HG03442 (cell line): ENCODE measurements at regions not wholly inside any gene's neighbourhood (a gene's known extent, or its start where the extent isn't known, plus 50 kb on each side); places are given as distances from the start of the nearest gene placed in this dataset.

Experiments used
- ATAC-seq: cut with Tn5 transposase; IDR thresholded peaks from one replicate; pipeline ENCODE4 v1.9.1; 2021; ENCODE audit warnings: mild to moderate bottlenecking, moderate library complexity; ENCODE audit not compliant: unreplicated experiment

GRCh38 chr13:106302843-106303242, 232.6 kb downstream of the EFNB2 start:
- ATAC-seq: no peak

GRCh38 chr13:106302011-106302410, 233.5 kb downstream of the EFNB2 start:
- no peak for ATAC-seq

GRCh38 chr13:106299621-106300020, 235.8 kb downstream of the EFNB2 start:
- no peak for ATAC-seq

DNA sequence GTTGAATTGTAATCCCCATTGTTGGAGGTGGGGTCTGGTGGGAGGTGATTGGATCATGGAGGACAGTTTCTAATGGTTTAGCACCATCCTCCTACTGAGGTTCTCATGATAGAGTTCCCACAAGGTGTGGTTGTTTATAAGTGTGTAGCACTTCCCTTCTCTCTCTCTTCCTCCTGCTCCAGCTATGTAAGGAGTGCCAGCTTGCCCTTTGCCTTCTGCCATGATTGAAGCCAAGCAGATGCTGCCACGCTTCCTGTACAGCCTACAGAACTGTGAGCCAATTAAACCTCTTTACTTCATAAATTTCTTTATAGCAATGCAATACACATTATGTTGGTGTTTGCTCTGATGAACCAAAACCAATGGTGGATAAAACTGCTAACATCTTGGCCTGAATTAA, 238.2 kb downstream of the EFNB2 start:
- no peak for ATAC-seq

DNA sequence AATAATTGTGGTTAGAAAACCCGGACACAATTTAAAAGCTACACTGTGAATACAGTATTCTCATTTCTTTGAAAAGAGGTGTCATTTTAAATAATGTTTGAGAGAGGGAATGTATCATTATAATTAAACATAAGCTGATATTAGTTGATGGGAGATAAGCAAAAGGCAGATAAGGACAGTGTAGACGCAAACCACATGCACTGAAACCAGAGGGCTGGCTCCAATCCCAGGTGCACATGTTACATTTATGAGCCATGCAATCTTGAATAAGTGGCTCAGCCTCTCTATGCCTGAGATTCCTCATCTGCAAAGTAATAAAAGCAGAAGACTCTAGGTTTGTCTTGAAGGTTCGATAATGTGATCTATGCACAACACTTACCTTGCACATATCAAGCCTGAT, 238.7 kb downstream of the EFNB2 start:
- ATAC-seq: no peak

DNA sequence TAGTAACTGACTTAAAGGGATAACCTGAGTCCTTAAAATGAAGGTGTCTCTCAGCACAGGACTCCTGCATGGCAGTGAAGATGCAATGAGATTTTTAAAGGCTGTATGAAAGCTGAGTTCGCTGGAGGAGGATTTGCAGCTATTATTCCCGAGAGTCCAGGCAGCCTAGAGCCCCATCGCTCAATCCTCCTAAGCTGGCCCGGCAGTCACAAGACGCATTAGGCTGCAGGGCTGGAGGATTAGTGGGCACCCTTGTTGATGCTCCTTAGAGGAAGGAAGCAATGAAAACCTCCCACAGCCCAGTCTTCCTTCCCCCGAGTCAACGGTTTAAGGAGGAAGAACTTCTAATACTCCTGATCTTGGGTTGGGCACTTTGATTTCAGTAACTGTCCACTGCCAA, 239.5 kb downstream of the EFNB2 start:
- ATAC-seq: no peak

- ATAC-seq: no peak
These were observed 244.5 kb downstream of the EFNB2 start for GRCh38 chr13:106291006-106291405.

GRCh38 chr13:106287351-106287750, 248.1 kb downstream of the EFNB2 start:
- no peak for ATAC-seq

DNA sequence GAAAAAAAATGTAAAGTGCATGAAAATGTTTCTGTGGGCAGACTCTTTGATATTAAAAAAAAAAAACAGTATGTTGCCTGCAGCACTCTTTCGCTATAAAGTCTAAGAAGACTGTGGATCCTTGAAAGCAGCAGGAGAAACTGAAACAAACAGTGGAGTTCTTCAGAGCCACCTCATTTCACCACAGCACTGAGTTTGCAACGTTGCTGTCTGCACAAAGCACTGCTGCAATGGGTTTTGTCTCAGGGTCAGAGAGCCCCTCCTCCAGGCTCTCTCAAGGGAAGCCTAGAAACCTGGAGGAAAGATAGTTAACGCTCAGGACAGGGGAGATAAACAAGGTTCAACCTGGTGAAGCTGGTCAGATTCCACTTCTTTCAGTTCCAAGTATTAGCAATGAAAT, 248.7 kb downstream of the EFNB2 start:
- ATAC-seq: no peak

DNA sequence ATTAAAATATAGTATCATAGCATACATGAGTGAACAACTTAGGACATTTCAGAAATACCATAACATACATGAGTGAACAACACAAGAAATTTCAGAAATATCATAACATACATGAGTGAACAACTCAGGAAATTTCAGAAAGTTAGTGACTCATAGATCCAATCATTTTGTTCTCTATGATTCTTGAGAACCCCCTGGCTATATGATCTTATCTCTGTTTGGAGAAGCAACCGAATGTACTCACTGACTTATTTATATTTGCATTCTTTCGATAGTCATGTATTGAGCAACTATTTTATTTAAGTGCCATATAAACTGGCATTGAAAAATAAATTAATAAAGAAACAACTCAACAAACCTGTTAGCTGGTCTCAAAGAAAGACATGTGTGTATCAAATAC, 251.1 kb downstream of the EFNB2 start:
- no peak for ATAC-seq

DNA sequence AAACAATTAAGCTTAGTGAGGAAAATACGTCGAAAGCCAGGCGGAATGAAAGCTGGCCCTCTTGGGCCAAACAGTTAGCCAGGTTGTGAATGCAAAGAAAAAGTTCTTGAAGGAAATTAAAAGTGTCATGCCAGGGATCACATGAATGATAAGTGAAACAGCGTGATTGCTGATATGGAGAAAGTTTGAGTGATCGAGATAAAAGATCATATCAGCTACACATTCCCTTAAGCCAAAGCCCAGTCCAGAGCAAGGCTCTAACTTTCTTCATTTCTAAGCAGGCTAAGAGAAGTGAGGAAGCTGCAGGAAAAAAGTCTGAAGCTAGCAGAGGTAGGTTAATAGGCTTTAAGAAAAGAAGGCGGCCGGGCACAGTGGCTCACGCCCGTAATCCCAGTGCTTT, 254.0 kb downstream of the EFNB2 start:
- ATAC-seq: no peak

- no peak for ATAC-seq
These were observed 257.8 kb downstream of the EFNB2 start for GRCh38 chr13:106277484-106278154.

GRCh38 chr13:106276876-106277275, 258.6 kb downstream of the EFNB2 start:
- no peak for ATAC-seq

DNA sequence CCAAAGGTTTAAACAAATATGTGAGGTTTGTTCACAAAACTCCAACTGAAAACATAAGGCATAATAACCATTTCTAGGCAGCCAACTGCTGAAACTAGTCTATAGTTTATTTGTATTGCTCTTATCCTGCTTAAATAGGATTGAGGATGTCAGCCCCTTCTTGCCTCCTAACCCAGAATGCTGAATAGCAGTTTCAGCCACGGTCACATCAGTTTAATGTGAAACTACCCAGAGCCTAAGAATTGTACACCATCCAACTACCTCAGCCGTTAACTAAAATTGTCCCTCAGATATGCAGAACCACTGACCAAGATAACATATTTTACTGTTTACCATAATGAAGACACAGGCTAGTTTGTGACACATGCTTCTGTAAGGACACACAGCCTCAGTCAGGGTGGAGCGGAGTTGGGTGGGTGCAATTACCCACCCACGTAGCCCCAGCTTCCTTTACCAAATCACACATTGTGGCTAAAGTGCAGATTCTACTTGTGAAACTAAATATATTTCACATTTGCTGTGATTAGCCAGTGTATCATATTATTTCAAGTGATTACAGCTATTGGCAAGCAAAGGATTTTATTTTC, 259.9 kb downstream of the EFNB2 start:
- ATAC-seq: no peak

DNA sequence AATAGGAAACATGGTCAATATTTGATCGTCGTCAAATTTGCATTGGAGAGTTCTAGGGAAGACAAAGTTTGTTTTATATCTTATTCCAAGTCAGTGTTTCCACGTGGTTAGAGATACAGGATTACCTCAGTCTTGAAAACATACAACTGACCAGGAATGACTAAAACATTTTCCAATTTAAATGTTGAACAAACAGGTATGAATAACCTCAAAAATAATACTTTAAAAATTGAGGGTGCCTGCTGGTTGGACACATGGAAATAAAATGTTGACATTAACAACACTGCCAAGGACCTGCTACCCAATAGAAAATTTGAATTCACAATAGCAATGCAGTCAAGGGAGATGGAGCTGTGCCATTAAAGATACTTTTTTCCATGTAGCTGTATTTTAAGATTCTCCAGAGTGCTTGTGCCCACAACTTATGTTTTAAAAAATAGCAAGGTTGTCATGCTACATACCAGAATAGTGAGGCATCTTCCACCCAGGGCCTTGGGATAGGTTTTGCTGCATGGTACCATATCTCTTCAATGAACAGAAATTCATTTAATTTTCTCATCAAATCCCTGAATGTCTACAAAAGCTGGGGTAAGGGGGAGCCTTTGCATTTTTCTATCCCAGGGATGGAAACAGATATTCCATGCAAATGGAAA, 260.8 kb downstream of the EFNB2 start:
- no peak for ATAC-seq

DNA sequence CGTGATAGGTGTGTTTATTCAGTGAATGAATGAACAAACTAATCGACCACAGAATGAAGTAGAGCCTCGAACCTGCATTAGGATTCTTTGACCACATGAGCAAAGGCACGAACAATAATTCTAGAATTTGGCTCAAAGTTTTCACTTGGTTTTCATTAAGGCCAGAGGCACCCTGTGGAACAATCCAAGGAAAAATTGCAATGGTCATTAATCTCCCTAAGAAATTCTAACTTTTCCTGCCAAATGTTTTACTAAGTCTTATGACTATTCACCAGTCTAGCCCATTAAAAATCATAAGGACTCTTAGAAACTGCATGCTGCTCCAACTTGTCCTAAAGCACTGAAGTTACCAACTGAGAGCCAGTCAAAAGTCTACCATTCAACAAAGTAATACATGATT, 271.7 kb downstream of the EFNB2 start:
- ATAC-seq: no peak

GRCh38 chr13:106262886-106263285, 272.6 kb downstream of the EFNB2 start:
- no peak for ATAC-seq

- ATAC-seq: no peak
These were observed 274.0 kb downstream of the EFNB2 start for GRCh38 chr13:106261450-106261849.

- no peak for ATAC-seq
These were observed 275.1 kb downstream of the EFNB2 start for GRCh38 chr13:106260352-106260751.

GRCh38 chr13:106259928-106260327, 275.5 kb downstream of the EFNB2 start:
- ATAC-seq: no peak

DNA sequence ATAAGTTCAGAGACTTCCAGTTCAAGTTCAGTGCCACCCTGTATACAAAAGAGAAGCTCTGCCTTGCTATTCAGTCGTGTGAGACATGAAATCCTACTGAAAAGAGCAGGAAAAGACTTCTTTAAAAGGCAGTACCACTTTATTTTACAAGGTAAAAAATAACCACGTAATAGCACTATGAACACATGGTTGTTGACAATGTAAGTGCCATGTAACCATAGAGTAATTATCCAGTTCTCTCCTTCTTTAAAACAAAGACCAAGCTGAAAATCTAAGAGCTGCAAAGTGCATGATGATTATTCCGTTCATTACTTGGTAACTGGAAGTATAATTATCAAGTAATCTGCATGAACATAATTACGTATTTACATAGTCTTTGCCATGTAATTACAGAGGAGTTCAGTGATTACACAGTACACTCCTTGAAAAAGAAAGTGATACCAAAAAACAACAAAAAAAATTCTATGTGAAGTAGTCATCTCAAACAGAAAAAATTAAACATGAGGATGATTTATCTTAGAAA, 288.7 kb downstream of the EFNB2 start:
- ATAC-seq: no peak

DNA sequence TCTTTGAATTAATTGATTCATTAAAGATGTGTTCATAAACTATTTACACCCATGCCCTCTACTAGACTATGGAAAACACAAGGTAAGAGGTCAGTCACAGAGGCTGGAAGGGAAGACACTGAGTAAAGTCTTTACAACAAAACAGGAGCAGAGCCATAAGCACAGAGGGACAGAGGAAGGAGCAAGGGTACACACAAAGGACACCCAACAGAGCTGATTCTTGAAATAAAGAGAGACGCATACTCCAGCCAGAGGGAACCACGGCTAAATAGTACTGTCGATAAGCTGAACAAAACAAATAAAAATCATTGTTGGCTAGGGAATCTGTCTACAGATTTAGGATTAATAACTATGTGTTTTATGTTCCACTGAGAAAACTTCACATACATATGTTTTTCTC, 289.2 kb downstream of the EFNB2 start:
- ATAC-seq: no peak
